HG03521 (cell line): ENCODE measurements at regions not wholly inside any gene's neighbourhood (a gene's known extent, or its start where the extent isn't known, plus 50 kb on each side); places are given as distances from the start of the nearest gene placed in this dataset.
"Not testable (repeated sequence)": the region's sequence is repeated elsewhere in the genome, so short reads cannot be mapped to it uniquely, and the experiment has no call there.

Source experiments
- ATAC-seq: cut with Tn5 transposase; IDR thresholded peaks from one replicate; pipeline ENCODE4 v1.9.1; 2021; ENCODE audit warnings: mild to moderate bottlenecking, moderate library complexity; ENCODE audit not compliant: unreplicated experiment

DNA sequence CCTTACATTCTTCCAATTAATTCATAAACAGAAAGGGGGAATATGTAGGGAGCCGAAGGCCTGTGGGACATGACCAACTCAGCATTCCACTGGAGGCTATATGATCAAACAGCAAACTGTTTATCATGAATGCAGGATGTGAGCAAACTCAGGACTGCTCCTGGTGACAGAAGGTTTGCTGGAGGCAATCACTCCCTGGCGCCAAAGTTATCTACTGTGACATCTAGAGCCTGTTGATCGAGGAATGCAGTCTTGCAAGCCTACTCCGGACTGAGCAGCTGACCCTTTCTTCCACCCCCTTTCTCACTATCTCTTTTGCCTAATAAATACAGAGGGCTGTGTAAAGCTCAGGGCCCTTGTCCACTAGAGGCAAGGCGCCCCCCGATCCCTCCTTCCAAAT lies 122.0 kb upstream of the ZCCHC13 start:
- ATAC-seq, result not testable (repeated sequence)

DNA sequence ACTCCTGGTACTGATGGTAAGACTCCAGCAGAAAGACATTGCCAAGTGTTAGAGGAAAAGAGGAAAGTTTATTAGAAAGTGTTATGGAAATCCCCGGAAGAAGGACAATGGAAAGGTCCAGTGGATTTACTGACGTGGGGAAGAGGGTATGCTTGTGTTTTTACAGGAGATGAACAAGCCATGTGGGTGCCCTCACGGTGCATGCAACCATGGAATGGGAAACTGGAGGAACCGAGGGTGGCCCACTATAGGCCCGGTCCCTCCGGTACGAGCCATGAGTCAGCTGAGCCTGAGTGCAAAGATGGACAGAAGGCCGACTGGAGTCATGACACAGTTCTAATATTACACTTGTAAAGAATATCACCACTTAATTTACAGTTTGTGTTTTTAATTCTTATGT lies 123.3 kb upstream of the ZCCHC13 start:
- no peak for ATAC-seq

DNA sequence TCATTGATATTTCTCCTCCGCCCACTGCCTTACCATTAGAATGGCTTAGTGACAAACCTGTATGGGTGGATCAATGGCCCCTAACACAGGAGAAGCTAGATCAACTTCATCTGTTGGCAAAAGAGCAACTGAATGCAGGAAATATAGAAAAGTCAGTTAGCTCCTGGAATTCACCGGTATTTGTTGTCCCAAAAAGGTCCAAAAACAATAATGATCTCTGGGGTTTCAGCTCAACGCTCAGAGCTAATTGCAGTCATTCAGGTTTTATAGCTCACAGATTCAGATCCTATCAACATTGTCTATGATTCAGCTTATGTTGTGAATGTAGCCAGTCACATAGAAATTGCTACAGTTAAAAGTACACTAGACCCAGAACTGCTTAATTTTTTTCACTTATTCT lies 124.0 kb upstream of the ZCCHC13 start:
- ATAC-seq, result no peak

DNA sequence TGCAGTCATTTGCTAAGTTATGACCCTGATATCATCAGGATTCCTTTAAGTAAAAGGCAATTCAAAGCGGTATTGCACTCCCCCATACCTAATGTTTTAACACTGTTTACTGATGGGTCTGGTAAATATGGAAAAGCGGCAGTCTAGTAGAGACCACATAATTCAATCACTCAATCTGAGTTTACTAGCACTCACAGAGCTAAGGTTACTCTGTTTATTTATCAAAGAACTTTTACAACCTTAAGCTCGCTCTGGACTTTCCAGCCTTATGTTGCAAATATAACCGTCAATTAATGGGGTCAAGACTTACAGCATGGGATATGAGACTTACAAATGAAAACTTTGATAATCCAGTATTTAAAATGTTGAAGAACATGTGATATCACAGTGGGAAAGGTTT lies 124.5 kb upstream of the ZCCHC13 start:
- ATAC-seq, result no peak

GRCh38 chrX:74179071-74179470 lies 124.9 kb upstream of the ZCCHC13 start:
- no peak for ATAC-seq

GRCh38 chrX:74178536-74178935 lies 125.4 kb upstream of the ZCCHC13 start:
- no peak for ATAC-seq

DNA sequence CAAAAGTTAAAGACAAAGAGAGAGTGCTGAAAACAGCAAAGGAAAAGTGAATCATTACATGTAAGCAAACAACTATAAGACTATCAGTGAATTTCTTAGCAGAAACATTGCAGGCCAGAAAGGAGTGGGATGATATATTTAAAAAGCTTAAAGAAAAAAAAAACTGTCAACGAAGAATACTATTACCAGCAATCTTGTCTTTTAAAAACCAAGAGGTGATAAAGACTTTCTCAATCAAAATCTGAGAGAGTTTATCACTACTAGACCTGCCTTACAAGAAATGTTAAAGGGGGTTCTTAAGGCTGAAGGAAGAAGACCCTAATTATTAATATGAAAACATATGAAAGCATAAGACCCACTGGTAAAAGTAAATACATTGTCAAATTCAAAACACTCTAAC lies 132.5 kb upstream of the ZCCHC13 start:
- ATAC-seq, result no peak

- ATAC-seq, result no peak
Observed at GRCh38 chrX:74162199-74162598, 141.8 kb upstream of the ZCCHC13 start.

DNA sequence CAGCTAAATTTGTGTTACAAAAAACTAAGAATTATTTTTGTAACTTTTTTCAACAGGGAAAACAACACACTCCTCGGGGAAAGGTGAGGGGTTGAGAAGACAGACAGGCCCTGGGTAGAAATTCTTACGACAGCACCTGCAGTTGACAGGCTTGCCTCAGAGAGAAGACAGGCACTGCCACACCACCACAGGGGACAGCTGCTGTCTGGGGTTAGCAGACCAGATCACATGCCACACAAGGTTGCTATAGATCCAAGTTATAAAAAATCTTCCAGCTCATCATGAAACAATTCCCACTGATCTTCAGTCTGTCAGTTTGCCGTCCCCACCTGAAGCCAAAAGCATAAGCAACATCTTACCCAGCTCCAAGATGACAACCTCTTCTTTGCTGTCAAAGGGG lies 143.2 kb upstream of the ZCCHC13 start:
- no peak for ATAC-seq

DNA sequence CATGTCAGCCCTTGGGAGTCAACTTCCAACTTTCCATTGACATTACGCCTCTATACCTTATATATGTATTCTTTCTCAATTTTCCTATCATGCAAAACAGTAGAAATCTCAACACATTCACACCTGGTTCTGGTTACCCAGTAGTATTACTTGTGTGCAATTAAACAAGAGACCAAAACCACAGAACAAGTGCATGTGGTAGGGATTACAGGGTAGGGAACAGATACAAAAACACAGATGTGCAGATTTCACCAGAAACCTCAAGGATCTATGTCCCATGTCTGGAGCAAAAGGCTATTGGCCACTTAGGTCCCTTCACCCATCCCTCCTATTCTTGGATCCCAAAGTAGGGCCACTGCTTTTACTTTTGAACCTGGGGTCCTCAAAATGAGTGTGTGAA lies 143.6 kb upstream of the ZCCHC13 start:
- ATAC-seq, result no peak

GRCh38 chrX:74147439-74147838 lies 156.5 kb upstream of the ZCCHC13 start:
- no peak for ATAC-seq

GRCh38 chrX:74138943-74139342 lies 165.0 kb upstream of the ZCCHC13 start:
- no peak for ATAC-seq

GRCh38 chrX:74133156-74133796 lies 170.7 kb upstream of the ZCCHC13 start:
- no peak for ATAC-seq

GRCh38 chrX:74132280-74132679 lies 171.7 kb upstream of the ZCCHC13 start:
- no peak for ATAC-seq

GRCh38 chrX:74119016-74119910 lies 184.7 kb upstream of the ZCCHC13 start:
- no peak for ATAC-seq

DNA sequence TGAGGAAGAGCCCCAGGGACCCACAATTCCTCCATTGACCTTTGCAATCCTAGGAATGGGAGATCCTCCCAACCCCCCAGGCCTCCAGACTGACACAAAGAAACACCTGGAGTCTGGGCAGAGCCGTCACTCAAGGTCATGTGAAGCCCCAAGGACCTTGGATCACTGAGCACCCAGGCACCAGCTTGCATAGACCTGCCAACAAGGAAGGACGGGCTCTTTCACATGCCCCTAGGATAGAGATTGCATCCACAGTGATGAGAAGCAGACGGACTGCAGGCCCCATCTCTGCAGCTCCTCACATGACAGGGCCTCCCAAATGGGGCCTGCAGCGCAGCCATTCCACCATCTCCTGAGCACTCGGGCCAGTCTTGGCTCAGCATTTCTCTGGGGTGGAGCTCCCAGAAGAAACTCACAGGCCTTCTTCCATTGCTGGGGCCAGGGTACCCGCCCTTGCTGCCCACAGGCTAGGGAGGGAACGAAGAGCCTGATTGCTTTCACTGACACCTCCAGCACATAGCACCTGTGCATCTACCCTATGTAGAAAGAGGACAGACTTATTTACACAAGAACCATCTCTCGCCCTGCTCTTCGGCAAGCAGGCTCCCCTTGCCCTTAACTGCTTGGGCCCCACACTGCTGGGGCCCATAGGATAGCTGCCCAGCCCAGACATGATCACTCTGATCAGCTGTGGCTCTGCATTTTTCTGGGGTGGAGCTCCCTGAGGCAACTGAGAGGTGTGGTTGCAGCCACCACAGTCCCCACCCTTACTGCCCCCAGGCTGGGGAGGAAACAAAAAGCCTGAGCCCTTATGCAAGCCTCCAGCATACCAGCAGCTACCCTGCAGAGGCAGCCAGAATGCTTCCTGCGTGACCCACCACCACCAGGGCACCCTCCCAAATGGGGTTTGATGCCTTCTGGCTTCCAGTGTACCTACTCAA lies 185.7 kb upstream of the ZCCHC13 start:
- ATAC-seq, result no peak

- no peak for ATAC-seq
Observed at GRCh38 chrX:74111245-74111644, 192.7 kb upstream of the ZCCHC13 start.

GRCh38 chrX:74107666-74108065 lies 196.3 kb upstream of the ZCCHC13 start:
- no peak for ATAC-seq

- ATAC-seq, result no peak
Observed at GRCh38 chrX:74104356-74105015, 199.5 kb upstream of the ZCCHC13 start.

GRCh38 chrX:74098407-74098806 lies 205.6 kb upstream of the ZCCHC13 start:
- not testable (repeated sequence) for ATAC-seq

GRCh38 chrX:74090049-74090448 lies 213.9 kb upstream of the ZCCHC13 start:
- ATAC-seq, result no peak
